ENCODE measurements at regions not wholly inside any gene's neighbourhood (a gene's known extent, or its start where the extent isn't known, plus 50 kb on each side); places are given as distances from the start of the nearest gene placed in this dataset.

- no peak overlapping the region for H3K9ac ChIP-seq (ENCODE audit: extremely low read depth, insufficient read length, low read length)
- H3K4ac ChIP-seq (ENCODE audit: low read depth, low read length) = no peak overlapping the region
- no peaks in the 10 kb centered on the region for H3K79me1 ChIP-seq (ENCODE audit: insufficient read depth, low read depth, low read length, poor library complexity, severe bottlenecking)
- no peak overlapping the region for H3K56ac ChIP-seq (ENCODE audit: insufficient read length, low read depth, low read length)
- no peak overlapping the region for H2BK15ac ChIP-seq (ENCODE audit: low read depth, low read length)
- no peak overlapping the region for H2AK5ac ChIP-seq (ENCODE audit: insufficient read length, low read length)
- no peak overlapping the region for H3K4me2 ChIP-seq (ENCODE audit: insufficient read depth, insufficient read length, low read length)
- no peak overlapping the region for H2BK120ac ChIP-seq (ENCODE audit: low read depth, low read length, poor library complexity, severe bottlenecking)
- no peak overlapping the region for H3K4me3 Mint-ChIP-seq
- no peak overlapping the region for H3K27ac Mint-ChIP-seq
- H2AFZ ChIP-seq (ENCODE audit: low read length) = no peak overlapping the region
- H3K79me2 ChIP-seq (ENCODE audit: insufficient read depth, low read length) = no peaks in the 10 kb centered on the region
- no peak overlapping the region for H4K5ac ChIP-seq (ENCODE audit: insufficient read length, low read depth, low read length)
- no peak overlapping the region for H3K23ac ChIP-seq (ENCODE audit: insufficient read length, low read depth, low read length)
- no peak overlapping the region for H3K18ac ChIP-seq (ENCODE audit: insufficient read length, low read depth, low read length)
- H3K4me1 ChIP-seq (ENCODE audit: insufficient read depth, low read length) = no peaks in the 10 kb centered on the region
- no peaks in the 10 kb centered on the region for H3K27me3 ChIP-seq (ENCODE audit: insufficient read depth, low read length)
- H3K27me3 Mint-ChIP-seq (ENCODE audit: low read depth) = no peaks in the 10 kb centered on the region
- no peak overlapping the region for H3T11ph ChIP-seq (ENCODE audit: low read length)
- H2BK5ac ChIP-seq (ENCODE audit: insufficient read length, low read length) = no peak overlapping the region
- H3K4me1 Mint-ChIP-seq = no peaks in the 10 kb centered on the region
- no peak overlapping the region for H3K14ac ChIP-seq (ENCODE audit: insufficient read depth, low read length)
- H2BK20ac ChIP-seq (ENCODE audit: low read depth, low read length, poor library complexity, severe bottlenecking) = no peak overlapping the region
- no peak overlapping the region for H2BK12ac ChIP-seq (ENCODE audit: insufficient read length, low read depth, low read length)
- WGBS (ENCODE audit: extremely low coverage, insufficient read length, low lambda C conversion rate) = no CpG with 5 or more reads among the region's 4 CpGs
- H4K8ac ChIP-seq (replicated peaks; ENCODE audit: insufficient read length, low read depth, low read length) = no peak overlapping the region
- no peak for DNase-seq
- no peaks in the 10 kb centered on the region for H4K20me1 ChIP-seq (ENCODE audit: control insufficient read depth, insufficient read depth, insufficient read length)
- H4K91ac ChIP-seq (ENCODE audit: insufficient read length, low read depth, low read length) = no peak overlapping the region
- H3K9me3 Mint-ChIP-seq = no peaks in the 10 kb centered on the region
- H3K36me3 Mint-ChIP-seq (ENCODE audit: insufficient read depth in 1 of 3, low read depth in 3 of 3) = no peaks in the 10 kb centered on the region
- H3K9me3 ChIP-seq (ENCODE audit: control insufficient read depth, low read depth, low read length) = no peaks in the 10 kb centered on the region
- H3K27ac ChIP-seq (ENCODE audit: insufficient read length, low read depth, low read length) = no peak overlapping the region
- TF ChIP-seq, protein P1, sequence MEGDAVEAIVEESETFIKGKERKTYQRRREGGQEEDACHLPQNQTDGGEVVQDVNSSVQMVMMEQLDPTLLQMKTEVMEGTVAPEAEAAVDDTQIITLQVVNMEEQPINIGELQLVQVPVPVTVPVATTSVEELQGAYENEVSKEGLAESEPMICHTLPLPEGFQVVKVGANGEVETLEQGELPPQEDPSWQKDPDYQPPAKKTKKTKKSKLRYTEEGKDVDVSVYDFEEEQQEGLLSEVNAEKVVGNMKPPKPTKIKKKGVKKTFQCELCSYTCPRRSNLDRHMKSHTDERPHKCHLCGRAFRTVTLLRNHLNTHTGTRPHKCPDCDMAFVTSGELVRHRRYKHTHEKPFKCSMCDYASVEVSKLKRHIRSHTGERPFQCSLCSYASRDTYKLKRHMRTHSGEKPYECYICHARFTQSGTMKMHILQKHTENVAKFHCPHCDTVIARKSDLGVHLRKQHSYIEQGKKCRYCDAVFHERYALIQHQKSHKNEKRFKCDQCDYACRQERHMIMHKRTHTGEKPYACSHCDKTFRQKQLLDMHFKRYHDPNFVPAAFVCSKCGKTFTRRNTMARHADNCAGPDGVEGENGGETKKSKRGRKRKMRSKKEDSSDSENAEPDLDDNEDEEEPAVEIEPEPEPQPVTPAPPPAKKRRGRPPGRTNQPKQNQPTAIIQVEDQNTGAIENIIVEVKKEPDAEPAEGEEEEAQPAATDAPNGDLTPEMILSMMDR (conservative IDR thresholded peaks at IDR 0.05) = no peak
- H3K23me2 ChIP-seq (ENCODE audit: insufficient read length, low read depth, low read length, poor library complexity, severe bottlenecking) = no peaks in the 10 kb centered on the region
These were observed 870.3 kb upstream of the RAG2 start for GRCh38 chr11:37468344-37468743.
